ENCODE measurements at regions not wholly inside any gene's neighbourhood (a gene's known extent, or its start where the extent isn't known, plus 50 kb on each side); places are given as distances from the start of the nearest gene placed in this dataset.
"Not testable (repeated sequence)": the region's sequence is repeated elsewhere in the genome, so short reads cannot be mapped to it uniquely, and the experiment has no call there.

DNA sequence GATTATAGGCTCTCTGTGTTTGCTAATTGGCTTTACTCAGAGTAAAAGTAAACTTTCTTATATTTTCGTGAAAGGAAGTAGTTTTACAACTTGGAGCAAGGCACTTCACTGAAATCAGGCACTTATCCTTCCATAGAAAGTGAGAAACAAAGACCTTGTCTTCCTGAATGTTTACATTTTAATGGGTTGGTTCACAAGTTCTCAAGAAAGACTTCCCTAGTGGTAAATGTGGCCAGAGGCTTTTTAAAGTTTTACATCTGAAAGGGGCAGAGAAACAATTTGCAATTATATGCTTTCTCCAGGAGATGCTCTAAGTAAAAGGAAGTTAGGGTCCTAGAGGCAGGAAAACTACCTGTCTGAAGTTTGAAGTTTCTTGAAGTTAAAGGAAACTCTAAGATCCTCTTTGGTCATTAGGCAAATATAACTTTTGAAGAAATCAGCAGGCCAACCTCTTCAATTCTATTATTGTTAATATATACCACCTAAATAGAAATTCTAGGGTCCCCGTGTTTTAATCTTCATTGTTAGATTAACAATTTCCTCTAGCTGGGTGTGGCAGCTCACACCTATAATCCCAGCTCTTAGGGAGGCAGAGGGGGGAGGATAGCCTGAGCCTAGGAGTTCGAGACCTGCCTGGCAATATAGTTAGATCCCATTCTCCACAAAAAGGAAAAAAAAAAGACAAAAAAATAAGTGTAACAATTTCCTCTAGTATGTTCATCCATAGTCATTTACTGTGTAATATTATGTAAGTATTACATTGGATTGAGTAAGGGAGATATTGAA, 644.9 kb upstream of the FOXG1 start:
- no peak for DNase-seq (ENCODE audit: low spot score)

DNA sequence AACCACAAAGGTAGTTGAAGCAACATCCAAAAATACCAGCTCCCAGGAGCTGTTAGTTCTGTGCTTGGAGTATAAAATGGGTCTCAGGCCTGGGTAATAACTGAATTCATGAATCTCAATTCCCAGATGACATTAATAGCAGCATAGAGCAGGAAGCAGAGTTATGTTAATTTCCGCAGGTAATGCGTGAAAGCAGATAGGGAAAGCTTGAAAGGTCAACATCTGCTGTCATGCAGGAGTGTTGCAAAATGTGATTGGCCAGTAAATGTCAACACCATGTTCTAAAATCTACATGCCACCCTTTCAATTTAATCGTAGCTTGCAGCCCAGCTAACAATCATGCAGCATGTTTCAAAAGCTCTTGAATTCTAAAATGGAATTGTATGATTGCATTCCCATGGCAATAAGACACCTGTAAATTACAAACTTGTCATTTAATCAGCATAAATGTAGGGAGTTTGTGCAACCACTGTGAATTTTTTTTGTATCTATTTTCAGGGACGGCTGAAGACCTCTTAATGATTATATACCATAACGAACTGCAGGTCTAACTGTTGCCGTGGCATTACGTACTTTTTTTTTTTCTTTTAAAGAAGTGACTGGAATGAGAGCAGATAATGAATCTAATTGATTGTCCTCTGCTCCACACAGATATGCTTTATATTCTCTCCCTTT, 635.8 kb upstream of the FOXG1 start:
- DNase-seq (ENCODE audit: low spot score), result no peak

DNA sequence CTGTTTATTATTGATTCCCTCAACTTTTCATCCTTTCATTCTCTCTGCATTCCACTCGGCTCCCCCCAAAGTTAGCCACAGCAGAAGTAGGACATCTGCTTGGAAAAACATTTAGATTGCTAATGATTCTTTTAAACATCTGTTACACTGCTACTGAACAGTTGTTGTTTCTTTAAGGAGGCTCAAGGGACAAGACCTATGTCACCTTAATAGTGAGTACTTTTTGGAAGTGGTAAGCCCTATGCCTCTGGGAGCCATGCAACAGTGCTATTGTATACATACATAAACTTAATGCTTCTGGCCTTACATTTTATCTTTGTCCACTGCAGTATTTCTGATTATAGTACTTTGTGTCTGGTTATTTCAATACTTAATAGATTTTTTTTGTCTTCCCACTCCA, 628.2 kb upstream of the FOXG1 start:
- no peak for DNase-seq (ENCODE audit: low spot score)

DNA sequence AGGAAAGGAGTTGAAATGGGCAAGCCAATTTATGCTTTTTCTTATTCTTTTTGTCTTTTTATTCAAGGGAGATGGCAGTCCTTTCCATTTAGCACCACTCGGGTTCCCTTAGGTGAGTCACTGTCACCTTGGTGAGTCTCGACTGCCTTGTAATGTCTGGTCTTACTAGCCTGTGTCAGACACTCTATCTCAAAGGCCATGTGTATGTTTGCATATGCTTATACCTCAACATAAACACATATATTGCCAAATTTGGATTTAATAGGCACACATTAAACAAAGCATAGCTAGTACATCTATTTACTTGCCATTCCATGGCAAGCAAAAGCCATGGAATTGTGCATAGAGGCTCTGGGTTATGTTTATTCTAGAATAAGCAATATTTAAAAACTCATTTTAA, 624.9 kb upstream of the FOXG1 start:
- DNase-seq (ENCODE audit: low spot score), result no peak

DNA sequence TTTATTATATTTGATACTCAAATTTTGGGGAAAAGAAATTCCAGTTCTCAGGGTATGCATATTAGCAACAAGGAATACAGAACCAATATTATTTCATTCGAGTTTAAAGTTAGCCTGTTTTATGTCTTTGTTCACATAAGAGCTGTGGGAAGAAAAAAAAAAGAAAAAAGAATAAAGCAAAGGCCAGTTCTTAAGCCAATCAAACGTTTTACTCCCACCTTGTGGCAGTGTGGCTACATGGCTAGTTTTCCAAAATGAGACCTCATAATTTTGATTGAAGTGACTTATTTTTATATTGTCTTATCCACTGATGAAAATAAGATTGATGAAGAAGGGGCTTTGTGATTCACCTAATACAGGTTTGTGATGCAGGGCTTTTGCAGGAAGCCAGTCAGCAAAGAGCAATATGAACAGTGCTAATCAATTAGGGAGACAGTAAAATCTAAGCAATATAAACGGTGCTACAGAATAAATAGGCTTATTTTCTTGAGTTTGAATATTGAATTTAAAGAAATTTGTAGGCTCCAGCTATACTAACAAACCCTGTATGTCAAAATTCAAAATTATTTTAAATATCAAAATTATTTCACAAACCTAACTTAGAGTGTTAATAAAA, 624.1 kb upstream of the FOXG1 start:
- DNase-seq (ENCODE audit: low spot score), result peak; percentile 8

DNA sequence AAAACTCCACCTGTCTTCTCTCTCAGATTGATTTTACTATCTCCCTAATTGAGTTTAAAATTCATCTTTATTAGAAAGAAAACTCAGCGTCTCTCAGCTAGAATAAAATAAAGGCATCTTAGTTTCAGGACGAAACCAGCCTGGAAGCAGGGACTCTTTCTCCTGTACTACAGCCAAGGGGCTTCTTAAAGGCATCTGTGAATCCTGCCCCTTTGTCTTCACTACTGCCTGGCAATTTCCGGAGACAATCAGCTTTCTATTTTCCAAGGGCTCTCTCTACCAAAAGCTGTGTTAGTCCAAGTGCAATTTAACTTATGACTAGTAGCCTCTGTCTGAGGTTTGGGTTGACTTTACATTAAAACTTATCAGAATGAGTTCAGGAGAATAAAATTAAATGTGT, 623.3 kb upstream of the FOXG1 start:
- DNase-seq (ENCODE audit: low spot score), result no peak

DNA sequence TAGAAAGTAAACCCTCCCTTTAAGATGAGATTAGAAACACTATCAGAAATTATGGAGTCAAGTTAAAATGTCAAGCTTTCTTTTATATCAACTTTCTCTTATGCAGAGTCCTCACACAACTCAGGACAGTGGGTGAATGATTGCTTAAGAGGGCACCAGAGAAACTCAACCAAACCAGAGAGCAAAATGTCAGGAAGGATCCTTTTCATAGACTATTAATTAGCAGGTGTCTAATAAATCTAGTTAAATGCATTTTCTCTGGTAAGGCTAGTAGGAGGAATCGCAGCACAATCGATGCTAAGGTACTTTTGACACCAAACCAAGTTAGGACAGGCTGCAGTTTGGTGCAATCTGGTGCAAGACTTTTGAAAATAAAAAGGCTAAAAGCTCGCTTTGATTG, 614.7 kb upstream of the FOXG1 start:
- DNase-seq (ENCODE audit: low spot score), result no peak

DNA sequence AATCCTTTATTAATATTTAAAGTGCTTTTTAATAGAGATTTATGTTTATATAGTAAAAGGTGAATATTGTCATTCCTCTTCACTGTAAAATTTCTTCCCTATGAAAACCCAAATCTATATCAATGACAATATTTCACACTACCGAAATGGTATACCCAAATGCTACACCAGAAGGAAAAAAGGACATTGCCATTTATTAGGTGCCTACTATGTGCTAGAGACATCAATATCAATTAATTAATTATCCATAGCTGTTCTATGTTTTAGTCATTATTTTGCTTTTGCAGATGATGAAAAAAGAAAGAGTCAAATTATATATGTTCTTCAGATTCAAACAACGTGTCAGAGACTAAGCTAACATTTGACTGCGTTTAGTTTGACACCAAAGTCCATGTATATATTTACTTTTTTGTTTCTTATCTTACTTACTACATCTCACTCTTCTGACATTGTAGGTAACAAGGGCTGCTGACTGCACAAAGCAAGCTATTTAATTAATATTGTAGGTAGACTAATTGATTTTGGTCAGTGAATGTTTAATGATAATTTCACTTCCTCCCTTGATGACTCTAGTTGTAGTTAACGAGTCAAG, 614.0 kb upstream of the FOXG1 start:
- DNase-seq (ENCODE audit: low spot score), result no peak

DNA sequence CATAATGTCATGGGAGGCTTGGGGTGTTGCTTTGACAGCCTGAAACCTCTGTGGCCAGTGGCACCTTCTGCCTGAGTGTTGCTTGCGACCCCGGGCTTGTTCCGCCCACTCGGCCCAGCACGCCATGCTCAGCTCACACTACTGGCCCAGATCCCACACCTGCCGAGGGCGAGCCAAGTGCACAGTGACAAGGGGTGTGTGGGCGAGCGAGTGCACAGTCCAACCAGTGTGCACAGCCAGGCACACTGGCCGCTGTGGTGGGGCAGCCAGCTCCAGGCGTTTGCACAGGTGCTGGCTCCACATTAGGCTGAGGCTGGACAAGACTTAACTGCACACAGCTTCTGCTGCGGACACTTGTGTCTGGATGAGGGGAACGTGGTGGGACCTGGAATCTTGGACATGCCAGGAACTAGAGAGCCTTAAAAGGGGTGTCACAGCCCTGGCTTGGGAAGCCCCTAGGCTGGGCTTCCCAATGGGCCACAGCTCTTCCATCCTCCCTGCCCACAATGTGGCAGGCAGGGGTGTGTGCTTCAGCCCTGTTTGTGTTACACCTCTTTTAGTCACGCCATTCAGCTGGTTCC, 609.2 kb upstream of the FOXG1 start:
- DNase-seq (ENCODE audit: low spot score), result no peak

DNA sequence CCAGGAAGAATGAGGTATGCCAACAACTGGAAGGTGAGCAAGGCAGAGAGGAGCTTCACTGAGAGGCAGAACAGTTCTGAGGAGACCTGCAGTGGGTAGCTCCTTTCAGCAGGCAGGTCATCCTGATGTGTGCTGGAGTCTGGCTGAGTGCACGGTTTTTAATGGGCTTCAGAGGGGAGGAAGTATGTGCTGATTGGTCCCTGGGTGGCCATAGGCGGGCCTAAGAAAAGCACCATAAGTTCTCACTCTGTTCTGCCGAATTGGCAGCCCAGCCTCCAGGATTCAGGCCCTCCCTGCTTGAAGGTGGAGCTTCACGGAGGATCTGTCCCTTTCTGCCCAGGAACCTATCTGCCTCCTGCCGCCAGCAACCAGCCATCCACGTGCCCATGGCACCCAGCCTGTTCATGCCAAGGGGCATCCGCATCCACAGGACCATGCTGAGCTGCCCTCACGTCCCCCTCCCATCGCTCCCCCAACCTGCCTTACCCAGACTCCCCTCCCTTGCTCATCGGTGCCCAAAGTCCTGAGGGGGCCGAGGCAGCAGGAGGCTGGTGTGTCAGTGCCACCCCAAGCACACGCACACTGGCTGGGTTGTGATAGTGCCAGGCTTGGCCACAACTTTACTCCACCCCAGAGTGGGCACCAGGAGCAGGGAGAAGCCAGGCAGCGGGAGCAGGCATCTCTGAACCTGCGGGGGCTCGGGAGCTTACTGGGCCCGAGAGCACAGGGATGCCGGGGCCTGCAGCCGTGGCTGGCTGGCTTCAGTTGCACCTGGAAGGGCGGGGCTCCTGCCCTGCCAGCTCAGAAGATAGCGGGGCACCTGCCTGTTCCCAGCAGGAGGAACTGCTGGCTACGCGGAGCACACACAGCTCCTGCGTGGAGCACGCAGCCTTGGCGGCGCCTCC, 608.4 kb upstream of the FOXG1 start:
- DNase-seq (ENCODE audit: low spot score), result no peak

DNA sequence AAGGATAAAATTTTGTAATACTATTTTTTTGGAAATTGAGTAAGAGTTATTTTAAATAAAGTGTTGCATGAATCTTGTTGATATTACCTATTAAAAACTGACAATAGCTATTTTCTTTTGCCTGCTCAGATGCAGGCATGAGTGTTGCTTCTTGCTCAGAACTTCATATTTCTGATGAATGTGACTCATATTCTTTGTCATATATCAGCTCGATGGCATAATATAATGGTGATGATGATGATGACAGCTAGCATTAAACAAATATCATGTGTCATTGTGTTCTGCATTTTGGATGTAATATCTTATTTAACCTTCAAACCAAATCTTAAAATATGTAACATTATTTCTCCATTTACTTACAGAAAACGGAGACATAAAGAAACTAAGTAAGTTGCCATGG, 605.5 kb upstream of the FOXG1 start:
- DNase-seq (ENCODE audit: low spot score), result no peak

DNA sequence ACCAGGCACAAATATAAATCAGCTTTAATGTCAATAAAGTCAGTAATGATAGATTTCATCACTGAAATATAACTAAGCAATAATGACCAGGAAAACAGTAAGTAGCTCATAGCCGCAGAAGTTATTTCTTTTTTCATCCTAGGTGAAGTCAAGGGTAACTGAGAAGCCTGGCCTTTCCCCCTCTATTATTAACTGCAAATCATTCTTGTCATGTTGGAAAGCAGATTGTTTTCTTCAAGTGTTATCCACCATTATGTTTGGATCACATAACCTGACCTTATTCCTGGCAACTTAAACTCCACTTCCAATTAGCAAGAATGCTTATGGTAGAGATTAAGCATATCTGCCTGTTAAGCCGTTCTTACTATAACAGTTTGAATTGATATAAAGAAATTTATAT, 603.4 kb upstream of the FOXG1 start:
- DNase-seq (ENCODE audit: low spot score), result no peak

DNA sequence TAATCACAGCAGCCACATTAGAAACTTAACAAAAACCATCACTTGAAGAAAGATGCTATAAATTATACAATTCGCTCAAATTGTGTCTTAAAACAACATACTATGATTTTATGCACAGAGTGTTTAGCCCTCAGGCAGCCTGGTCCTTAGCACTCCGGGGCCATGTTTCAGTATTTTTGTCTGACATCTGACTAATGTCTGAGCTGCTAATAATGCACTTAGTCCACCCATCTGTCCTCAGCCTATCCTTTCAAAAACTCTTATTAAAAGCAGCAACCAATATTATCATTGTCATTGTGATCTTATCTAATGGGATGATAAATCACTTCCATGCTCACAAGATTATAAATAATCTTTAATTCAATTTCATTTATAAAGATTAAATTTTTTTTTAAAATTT, 602.7 kb upstream of the FOXG1 start:
- no peak for DNase-seq (ENCODE audit: low spot score)

DNA sequence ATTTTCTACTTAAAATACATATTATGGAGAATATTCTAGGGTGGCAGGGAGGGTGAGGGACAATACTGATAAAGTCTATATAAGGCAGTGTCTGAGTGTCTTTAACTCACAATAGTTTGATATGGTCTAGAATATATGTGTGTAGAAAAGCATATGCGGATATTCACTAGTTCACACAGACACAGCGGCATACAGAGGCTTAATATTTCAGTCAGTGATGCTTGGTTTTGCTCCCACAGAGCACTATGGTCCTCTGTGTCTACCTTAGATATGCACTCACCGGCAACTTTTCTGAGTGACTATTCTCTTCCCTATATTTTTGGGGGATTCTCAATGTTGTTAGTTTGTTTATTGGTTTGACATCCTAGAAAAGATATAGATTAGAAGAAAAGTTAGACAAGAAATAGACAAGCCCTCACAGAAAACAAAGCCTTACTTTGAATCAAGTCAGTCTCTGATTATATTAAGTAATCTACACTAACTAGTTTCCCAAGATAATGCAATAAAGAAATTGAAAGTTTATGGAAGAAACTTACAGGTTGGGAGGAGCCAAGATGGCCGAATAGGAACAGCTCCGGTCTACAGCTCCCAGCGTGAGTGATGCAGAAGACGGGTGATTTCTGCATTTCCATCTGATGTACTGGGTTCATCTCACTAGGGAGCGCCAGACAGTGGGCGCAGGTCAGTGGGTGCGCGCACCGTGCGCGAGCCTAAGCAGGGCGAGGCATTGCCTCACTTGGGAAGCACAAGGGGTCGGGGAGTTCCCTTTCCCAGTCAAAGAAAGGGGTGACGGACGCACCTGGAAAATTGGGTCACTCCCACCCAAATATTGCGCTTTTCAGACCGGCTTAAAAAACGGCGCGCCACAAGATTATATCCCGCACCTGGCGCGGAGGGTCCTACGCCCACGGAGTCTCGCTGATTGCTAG, 578.4 kb upstream of the FOXG1 start:
- DNase-seq (ENCODE audit: low spot score), result not testable (repeated sequence)

DNA sequence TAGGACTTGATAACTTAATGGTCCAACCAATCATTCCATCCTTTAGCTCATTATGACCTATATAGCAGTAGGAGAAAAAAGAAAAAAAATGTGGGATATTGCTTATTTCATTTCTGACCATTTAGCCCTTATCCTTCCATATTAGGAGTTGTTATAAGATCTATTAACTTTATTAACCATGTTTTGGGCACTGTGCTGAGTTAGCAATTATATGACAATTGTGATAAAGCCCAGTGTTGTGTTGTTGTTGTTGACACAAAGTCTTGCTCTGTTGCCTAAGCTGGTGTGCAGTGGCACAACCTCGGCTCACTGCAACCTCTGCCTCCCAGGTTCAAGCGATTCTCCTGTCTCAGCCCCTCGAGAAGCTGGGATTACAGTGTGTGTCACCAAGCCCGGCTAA, 569.7 kb upstream of the FOXG1 start:
- DNase-seq (ENCODE audit: low spot score), result no peak

DNA sequence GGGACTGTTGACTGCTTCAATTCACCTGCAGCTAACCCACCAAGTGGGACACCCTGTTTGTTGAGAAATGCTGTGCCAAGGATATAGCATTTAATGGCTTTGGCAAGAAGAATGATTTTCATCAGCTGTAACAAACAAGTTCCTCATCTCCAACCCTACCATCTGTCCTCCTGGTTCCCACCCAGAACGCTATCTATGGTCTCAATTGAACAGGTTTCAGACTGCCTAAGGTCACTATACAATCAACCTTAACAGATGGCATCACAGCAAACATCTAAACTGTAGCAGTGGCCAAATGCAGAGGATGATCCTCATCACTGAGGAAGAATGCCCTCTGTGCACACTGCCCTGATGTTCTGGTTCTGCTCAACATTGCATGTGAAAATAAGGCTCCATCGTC, 546.2 kb upstream of the FOXG1 start:
- no peak for DNase-seq (ENCODE audit: low spot score)

DNA sequence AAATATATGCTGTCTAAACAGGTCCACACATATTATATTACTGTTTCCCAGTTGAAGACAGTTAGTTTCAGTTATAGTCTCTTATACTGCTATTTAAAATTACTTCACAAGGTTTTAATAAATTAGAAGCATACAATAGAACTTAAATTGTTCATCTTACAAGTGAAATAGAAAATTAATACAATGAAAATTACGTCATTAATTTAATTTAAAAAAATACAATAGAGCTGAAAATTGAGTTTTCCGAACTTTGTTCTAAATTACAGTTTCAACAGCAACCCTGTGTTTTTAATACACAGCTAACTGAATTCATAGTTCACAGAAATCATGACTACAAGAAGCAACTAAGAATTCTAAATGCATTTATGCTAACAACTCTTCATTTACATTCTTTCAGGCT, 525.7 kb upstream of the FOXG1 start:
- DNase-seq (ENCODE audit: low spot score), result no peak

DNA sequence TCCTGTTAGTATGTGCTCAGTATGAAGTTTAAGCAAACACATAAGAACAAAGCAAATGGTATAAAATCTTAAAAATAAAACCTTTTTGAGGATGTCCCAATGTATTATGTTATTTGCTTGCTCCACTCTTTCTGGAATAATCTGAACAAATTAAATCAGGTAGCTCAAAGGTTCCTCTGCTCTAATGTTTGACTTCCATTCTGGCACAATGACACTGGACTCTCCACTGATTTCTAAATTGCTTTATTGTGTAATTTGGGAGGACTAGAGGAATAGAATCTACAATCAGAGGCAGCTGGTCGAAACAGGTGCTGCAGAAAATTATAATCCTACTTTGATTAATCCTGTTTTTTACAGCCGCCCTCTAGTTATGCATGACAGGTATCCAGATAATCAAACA, 523.7 kb upstream of the FOXG1 start:
- no peak for DNase-seq (ENCODE audit: low spot score)

DNA sequence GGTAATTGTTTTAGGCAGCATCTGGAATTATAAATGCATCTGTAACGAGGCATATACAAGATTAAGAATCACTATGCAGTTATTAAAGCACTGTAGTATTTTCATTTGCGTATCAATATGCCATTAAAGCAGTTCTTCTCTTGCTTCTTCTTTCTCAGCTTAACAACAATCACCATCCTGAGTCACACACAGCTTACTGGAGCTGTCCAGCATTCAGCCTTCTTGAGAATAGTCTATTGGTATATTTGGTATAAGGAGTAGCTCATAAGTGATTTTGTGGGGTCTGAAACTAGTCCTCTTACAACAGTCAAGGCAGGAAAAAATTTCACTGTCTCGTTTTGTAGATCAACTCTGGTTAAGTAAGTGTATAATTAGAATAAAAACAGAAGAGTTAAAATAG, 523.0 kb upstream of the FOXG1 start:
- DNase-seq (ENCODE audit: low spot score), result no peak

DNA sequence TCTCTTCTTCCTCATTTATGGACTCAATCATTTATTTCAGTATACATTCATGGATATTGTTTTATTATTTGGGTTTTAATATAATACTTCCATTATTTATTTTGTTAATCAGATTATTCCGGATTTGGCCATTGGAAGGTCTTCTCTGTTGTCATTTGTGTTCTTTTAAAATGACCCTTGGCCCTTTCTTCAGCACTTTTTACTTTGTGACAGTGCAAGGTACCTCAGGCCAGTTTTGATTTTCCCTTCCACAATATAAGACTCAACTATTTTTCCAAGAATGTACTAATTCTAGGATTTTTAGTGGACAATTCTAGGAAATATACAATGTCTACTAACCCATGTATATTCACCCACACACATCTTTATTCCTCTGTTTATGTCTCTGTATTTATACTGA, 521.4 kb upstream of the FOXG1 start:
- DNase-seq (ENCODE audit: low spot score), result no peak

DNA sequence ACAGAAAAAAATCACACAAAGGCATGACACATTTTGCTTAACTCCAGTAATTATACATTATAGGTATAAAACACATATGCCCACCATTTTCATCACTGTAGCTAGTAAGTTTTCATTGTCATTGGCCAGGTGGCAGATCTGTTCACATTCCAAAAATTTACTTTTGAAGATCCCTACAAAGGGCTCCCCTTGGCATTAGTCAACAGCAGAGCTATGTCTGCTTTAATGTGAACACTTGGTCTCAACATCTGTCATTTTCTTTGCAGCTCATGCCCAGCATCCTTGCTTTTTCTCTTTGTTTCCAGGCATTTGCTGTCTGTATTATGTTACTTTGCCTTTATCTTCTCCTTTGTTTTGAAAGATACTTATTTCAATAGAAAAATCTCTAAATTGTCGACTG, 519.1 kb upstream of the FOXG1 start:
- no peak for DNase-seq (ENCODE audit: low spot score)

Data from SW480 (cell line).